ENCODE measurements at regions not wholly inside any gene's neighbourhood (a gene's known extent, or its start where the extent isn't known, plus 50 kb on each side); places are given as distances from the start of the nearest gene placed in this dataset.

DNA sequence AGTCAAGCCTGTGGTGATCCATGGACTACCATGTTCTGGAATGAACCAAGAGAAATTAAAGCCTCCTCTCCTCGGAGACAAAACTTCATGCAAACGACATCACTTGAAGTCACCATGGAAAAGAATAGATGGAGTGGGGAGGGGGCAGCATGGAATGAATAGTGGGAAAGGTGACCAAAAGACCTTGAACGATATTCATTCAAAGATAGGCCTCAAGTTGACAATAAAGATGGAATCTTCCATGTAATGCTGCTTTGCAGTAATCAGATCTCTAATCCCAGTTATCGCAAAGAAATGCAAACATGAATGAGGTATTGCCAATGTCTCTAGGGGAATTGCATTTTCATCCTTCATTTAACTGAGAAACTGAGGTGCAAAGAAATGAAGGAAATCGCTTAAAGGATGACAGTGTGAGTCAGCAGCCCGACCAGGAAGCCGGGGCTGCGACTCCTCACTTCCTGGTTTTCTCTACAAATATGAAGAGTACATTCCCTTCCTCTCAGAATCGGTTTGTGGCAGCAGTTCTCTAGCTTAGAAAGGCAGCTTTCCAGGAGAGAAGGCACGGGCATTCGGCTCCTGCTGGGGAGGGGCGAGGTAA, 65.6 kb upstream of the RREB1 start:
- TF ChIP-seq, protein P1, sequence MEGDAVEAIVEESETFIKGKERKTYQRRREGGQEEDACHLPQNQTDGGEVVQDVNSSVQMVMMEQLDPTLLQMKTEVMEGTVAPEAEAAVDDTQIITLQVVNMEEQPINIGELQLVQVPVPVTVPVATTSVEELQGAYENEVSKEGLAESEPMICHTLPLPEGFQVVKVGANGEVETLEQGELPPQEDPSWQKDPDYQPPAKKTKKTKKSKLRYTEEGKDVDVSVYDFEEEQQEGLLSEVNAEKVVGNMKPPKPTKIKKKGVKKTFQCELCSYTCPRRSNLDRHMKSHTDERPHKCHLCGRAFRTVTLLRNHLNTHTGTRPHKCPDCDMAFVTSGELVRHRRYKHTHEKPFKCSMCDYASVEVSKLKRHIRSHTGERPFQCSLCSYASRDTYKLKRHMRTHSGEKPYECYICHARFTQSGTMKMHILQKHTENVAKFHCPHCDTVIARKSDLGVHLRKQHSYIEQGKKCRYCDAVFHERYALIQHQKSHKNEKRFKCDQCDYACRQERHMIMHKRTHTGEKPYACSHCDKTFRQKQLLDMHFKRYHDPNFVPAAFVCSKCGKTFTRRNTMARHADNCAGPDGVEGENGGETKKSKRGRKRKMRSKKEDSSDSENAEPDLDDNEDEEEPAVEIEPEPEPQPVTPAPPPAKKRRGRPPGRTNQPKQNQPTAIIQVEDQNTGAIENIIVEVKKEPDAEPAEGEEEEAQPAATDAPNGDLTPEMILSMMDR (IDR thresholded peaks at IDR 0.05; ENCODE audit: low read depth, low read length, missing input control), result no peak
- TF ChIP-seq, protein P2, sequence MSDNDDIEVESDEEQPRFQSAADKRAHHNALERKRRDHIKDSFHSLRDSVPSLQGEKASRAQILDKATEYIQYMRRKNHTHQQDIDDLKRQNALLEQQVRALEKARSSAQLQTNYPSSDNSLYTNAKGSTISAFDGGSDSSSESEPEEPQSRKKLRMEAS (IDR thresholded peaks at IDR 0.05), result no peak
- TF ChIP-seq RAD21 (IDR thresholded peaks at IDR 0.05) (no peak), JUND (IDR thresholded peaks at IDR 0.05) (no peak)

All from liver (tissue), 3 donors.